RWPE2 (cell line): ENCODE measurements at regions not wholly inside any gene's neighbourhood (a gene's known extent, or its start where the extent isn't known, plus 50 kb on each side); places are given as distances from the start of the nearest gene placed in this dataset.

Source experiments
- ATAC-seq: fragments of 200-7000 bp; cut with Tn5 transposase; 3 replicates; pipeline ENCODE4 v1.9.1; 2021; ENCODE audit warnings: low read depth
- DNase-seq: peaks from one replicate; pipeline ENCODE4 v3.0.0-alpha.2; 2020; ENCODE audit warnings: low spot score
- H3K27ac ChIP-seq: fragments of 450-650 bp; 2 replicates; pipeline ENCODE4 v1.5.1; 2017; ENCODE audit warnings: mild to moderate bottlenecking; ENCODE audit not compliant: poor library complexity, severe bottlenecking
- H3K27me3 ChIP-seq: fragments of 250-450 bp; sonication (Bioruptor Pico); 2 replicates; pipeline ENCODE4 v1.5.1; 2021; ENCODE audit warnings: mild to moderate bottlenecking, moderate library complexity; ENCODE audit not compliant: insufficient read depth, poor library complexity, severe bottlenecking
- H3K36me3 ChIP-seq: fragments of 250-450 bp; sonication (Bioruptor Pico); 2 replicates; pipeline ENCODE4 v1.5.1; 2020; ENCODE audit warnings: low read depth, mild to moderate bottlenecking, moderate library complexity
- H3K4me1 ChIP-seq: fragments of 250-450 bp; sonication (Bioruptor Pico); 2 replicates; pipeline ENCODE4 v1.5.1; 2021; ENCODE audit warnings: mild to moderate bottlenecking, moderate library complexity; ENCODE audit not compliant: insufficient read depth, poor library complexity, severe bottlenecking
- H3K4me3 ChIP-seq: fragments of 250-450 bp; sonication (Bioruptor Pico); 2 replicates; pipeline ENCODE4 v1.5.1; 2021; ENCODE audit warnings: mild to moderate bottlenecking, moderate library complexity; ENCODE audit not compliant: severe bottlenecking
- H3K9me3 ChIP-seq: fragments of 250-450 bp; sonication (Bioruptor Pico); 2 replicates; pipeline ENCODE4 v1.5.1; 2021; ENCODE audit warnings: mild to moderate bottlenecking, moderate library complexity; ENCODE audit not compliant: severe bottlenecking
- CTCF ChIP-seq: fragments of 450-650 bp; IDR thresholded peaks from one replicate; pipeline ENCODE4 v1.5.1; 2017; ENCODE audit warnings: mild to moderate bottlenecking, moderate library complexity; ENCODE audit not compliant: poor library complexity, severe bottlenecking

GRCh38 chr2:123073371-123073770 is 951.7 kb upstream of the CNTNAP5 start:
- no peak for TF ChIP-seq CTCF
- Histone ChIP-seq H3K4me3 (no peak overlapping the region), H3K27ac (no peak overlapping the region), H3K9me3 (no peaks in the 10 kb centered on the region), H3K36me3 (no peaks in the 10 kb centered on the region), H3K4me1 (no peaks in the 10 kb centered on the region), H3K27me3 (no peaks in the 10 kb centered on the region)
- ATAC-seq (no peak), DNase-seq (no peak)

GRCh38 chr2:123073956-123074355 is 951.1 kb upstream of the CNTNAP5 start:
- no peaks in the 10 kb centered on the region for H3K9me3 ChIP-seq
- no peaks in the 10 kb centered on the region for H3K27me3 ChIP-seq
- DNase-seq, result no peak

GRCh38 chr2:123077101-123077500 is 948.0 kb upstream of the CNTNAP5 start:
- Histone ChIP-seq H3K4me3 (no peak overlapping the region), H3K4me1 (no peaks in the 10 kb centered on the region), H3K27me3 (no peaks in the 10 kb centered on the region), H3K36me3 (no peaks in the 10 kb centered on the region), H3K9me3 (no peaks in the 10 kb centered on the region), H3K27ac (no peak overlapping the region)
- ATAC-seq (no peak), DNase-seq (no peak)
- no peak for TF ChIP-seq CTCF

More at GRCh38 chr2:123073956-123074355, 951.1 kb upstream of the CNTNAP5 start:
- no peaks in the 10 kb centered on the region for H3K36me3 ChIP-seq
- H3K4me1 ChIP-seq, result no peaks in the 10 kb centered on the region
- no peak for ATAC-seq
- no peak overlapping the region for H3K4me3 ChIP-seq
- TF ChIP-seq CTCF, result no peak
- no peak overlapping the region for H3K27ac ChIP-seq

GRCh38 chr2:123080331-123080730 is 944.8 kb upstream of the CNTNAP5 start:
- Histone ChIP-seq H3K27me3 (no peaks in the 10 kb centered on the region), H3K4me3 (no peak overlapping the region), H3K9me3 (no peaks in the 10 kb centered on the region), H3K4me1 (no peaks in the 10 kb centered on the region), H3K27ac (no peak overlapping the region), H3K36me3 (no peaks in the 10 kb centered on the region)
- DNase-seq, result no peak
- no peak for TF ChIP-seq CTCF
- no peak for ATAC-seq

- no peak for ATAC-seq
- no peak for TF ChIP-seq CTCF
Observed at GRCh38 chr2:123085484-123085883, 939.6 kb upstream of the CNTNAP5 start.

More at GRCh38 chr2:123085484-123085883, 939.6 kb upstream of the CNTNAP5 start:
- Histone ChIP-seq H3K27ac (no peak overlapping the region), H3K9me3 (no peaks in the 10 kb centered on the region), H3K4me1 (no peaks in the 10 kb centered on the region), H3K4me3 (no peak overlapping the region), H3K27me3 (peaks cover 10% of the 10 kb centered on the region), H3K36me3 (no peaks in the 10 kb centered on the region)
- DNase-seq, result no peak
